Stimulated activated CD4-positive, alpha-beta T cell treated with anti-CD3 and anti-CD28 coated beads, Interleukin-2, amount 100 ng/mL, for 4 hours (primary cell): ENCODE measurements at regions not wholly inside any gene's neighbourhood (a gene's known extent, or its start where the extent isn't known, plus 50 kb on each side); places are given as distances from the start of the nearest gene placed in this dataset.
"Not testable (repeated sequence)": the region's sequence is repeated elsewhere in the genome, so short reads cannot be mapped to it uniquely, and the experiment has no call there.

Experiments used
- DNase-seq: peaks from one replicate; pipeline ENCODE4 v3.0.0-alpha.2; 2020; ENCODE audit warnings: low read depth

DNA sequence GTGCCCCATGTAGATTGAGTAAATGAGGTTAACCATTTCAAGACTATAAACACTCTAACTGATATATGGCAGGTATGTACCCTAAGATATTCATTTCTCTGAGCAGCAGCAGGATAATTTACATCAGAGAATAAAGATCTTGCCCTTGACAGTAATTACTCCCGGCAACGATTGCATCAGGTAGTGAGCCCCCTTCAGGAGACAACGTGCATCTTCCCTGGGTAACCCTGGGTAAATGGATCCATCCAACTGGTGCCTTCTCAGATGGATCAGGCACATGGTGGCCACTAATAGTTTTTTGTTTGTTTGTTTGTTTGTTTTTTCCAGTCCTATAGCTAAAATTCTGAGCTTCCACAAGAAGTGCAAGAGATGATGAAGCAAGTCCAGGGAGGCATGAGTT is 469.4 kb upstream of the SLC35B3 start:
- no peak for DNase-seq

DNA sequence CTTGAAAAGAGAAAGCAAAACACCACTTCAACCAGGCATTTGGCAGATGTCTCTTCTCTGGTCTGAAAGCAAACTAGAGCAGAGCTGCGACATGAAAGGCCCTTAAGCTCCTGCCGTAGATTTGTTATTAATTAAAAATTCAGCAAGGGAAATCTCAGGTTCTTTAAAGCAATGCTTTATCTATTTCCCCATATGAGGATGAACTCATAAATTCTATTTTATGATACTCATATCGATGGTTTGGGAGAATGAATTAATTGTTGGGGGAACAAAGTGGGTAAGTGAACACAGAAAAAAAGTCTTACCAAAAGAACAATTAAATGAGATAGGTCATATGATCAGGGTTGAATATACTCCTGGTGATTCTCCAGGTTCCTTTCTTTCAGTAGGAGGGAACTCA is 464.7 kb upstream of the SLC35B3 start:
- DNase-seq = no peak

DNA sequence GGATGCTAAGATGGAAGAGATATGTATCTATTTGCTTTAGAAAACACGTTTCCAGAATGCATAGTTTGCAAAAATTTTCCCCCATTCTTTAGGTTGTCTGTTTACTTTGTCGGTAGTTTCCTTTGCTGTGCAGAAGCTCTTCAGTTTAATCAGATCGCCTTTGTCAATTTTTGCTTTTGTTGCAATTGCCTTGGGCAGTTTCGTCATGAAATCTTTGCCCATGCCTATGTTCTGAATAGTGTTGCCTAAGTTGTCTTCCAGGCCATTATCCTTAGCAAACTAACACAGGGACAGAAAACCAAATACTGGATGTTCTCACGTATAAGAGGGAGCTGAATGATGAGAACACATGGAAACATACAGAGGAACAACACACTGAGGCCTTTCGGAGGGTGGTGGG is 454.2 kb upstream of the SLC35B3 start:
- DNase-seq = no peak

DNA sequence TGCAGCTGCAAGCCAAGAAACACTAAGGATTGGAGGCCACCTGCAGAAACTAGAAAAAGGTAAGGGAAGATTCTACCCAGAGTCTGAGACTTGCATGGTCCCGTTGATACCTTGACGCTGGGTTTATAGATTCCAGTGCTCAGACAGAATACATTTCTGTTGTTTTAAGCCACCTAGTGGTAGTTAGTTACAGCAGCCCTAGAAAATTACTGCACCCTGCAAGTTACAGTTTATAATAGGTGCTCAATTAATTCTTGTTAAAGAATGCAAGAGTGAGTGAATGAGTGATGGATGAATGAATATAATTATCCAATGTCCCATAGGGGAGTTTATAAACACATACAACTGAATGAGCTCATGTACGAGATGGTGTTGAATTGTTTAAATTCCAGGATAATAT is 453.1 kb upstream of the SLC35B3 start:
- DNase-seq = no peak

DNA sequence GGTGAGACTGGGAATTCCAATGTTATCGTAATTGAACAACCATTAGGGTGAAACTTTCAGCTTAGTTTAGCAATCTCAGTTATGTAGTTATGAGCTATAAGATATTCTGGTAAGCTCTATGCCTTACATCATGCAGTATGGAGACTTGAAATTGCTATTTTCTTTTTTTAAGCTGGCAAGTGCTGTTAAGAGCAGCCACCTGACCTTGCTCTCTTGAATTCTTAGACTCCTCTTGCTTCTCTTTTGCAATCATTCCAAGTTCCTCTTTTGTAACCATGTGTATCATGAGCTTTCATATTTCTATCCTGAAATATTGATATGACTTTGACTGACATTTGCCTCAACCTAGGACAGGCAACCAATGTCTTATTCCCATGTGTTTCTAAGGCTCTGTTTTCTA is 446.3 kb upstream of the SLC35B3 start:
- no peak for DNase-seq

DNA sequence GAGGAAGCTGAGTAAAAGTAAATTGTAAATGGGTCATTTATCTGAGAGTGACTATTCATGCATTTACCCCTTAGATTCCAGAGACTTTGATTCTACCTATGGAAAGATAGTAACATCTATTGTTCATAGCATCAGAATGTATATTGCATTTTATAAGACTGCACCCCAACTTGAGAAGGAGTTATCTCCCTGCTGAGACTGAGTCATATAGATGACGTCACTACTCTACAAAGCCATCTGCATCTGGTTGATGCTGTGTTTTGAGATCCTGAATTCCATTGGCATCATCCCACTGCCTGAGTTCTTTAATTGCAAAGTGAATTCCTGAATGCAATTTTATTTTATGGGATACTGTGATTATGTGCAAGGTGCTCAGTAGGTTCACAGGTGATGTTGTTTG is 444.0 kb upstream of the SLC35B3 start:
- no peak for DNase-seq

DNA sequence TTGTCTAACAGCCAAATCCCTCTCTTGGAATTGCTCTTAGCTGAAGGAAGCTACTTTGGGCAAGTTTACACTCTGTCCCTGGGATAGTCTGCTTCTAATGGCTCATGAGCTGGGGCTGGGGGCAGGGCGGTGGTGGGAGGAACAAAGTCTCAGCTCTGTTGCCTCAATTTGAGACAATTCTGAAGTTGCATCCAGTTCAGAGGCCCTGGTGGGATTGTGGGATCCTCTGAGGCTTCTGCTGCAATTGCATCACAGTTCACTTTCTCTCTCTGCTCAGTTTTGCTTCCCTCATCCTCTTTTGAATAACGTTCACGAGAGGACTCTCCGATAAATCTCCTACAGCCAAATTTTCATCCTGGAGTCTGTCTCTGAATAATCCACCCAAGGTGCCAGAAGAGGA is 440.6 kb upstream of the SLC35B3 start:
- no peak for DNase-seq

DNA sequence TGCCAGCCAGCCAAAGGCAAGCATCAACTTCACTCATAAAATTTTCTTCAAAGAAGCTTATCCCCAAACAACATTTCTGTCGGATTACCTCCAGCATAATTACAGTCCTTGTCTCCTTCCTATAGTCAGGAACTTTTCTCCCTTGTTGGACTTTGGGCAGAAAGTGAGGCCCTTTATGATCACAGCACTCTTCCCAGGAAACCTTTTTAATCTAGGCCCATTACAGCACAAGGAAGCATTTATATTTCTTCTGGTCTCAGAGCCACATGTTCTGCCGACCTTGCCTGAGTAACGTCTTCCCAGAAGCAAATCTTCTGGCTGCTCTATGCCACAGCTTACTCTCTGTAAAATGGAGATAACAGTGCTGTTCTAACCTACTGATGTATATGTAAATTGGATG is 437.2 kb upstream of the SLC35B3 start:
- no peak for DNase-seq

DNA sequence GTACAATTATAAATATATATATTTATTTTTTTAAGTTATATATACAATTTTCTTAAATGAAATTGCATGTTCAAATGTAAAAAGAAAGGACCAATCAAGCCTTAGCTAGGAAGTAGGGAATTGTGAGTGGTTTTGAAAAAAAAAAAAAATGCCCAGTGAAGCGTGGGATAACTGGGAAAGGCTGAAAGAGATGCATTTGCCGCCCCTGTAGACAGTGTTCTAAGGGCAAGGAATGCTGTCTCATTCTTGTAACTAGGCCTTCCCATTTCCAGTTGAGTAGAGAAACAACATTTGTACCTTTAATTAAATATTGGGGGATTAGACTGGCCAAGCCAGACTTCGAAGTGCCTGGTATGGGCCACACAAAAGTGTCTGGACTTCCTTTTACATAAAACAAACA is 430.1 kb upstream of the SLC35B3 start:
- no peak for DNase-seq

DNA sequence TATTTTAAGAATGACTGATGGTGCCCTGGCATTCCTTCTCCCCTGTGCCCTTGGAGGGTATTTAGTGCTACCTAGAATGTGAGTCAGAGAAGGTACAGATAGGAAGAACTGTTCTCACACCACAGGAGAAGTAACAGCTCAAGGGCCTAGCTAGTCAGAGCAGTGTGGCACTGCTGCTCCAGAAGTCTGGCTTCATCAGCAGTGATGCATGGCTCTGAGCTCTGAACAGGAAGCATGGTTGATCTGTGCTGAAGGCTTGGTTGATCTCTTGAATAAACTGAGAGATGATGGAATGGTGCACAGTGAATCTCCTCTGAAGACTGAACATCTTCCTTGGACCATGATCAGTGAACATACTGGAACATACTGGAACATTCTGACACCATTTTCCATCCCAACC is 425.3 kb upstream of the SLC35B3 start:
- DNase-seq = no peak

DNA sequence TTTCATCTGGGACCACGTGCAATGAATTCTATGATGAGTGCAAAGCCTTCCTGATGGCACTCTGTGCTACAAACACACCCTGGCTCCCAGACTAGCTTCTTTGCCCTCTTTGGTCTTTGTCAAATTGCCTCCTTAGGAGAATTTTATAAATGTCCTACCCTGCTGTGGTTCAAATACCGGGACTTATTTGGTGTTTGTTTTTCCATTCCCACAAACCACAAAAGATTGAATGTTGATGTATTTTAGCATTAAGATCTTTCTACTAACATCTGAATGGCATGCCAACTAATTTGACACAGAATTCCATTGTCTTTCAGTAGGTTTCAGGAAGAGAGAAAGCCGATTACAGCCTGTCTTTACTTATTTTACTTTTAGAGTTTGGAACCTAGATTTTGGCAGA is 424.2 kb upstream of the SLC35B3 start:
- no peak for DNase-seq

DNA sequence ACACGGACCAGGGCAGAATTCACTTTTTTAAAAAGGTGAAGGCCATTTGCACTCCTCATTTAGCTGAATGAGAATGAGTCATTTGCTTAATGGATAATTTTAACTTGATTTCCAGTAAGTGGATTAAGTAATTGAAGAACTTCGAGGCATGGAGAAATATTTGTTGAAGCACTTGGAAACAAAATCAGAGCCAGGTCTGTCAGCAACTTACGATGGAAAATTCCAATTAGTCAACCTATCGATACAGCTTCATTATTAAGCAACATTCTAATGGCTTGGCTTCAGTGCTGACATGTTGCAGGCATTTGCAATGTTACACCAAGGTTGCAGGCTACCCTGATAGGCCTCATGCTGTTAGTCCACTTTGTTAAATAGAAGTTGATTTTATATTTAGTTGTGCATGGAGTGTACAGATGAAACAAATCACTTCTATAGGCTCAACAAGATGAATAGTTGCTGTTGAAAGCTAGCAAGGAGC is 423.5 kb upstream of the SLC35B3 start:
- no peak for DNase-seq

DNA sequence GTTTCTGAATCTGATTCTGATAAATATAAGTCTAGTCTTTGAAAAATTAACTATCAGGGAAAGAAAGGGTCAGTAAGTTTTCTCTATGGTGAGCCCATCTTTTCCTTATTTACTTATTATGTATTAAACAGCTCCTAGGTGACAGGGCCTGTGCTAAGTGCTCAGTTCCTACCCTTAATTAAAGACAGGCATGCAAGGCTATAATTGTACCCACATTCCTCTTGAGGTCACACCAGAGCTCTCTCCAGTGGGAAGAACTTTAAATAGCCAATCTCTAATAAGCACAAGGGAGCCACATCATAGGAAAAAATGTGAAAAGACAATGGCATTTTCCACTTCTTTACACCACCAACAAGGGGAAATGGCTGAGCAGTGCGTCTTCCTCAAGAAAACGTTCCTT is 421.8 kb upstream of the SLC35B3 start:
- DNase-seq = no peak

DNA sequence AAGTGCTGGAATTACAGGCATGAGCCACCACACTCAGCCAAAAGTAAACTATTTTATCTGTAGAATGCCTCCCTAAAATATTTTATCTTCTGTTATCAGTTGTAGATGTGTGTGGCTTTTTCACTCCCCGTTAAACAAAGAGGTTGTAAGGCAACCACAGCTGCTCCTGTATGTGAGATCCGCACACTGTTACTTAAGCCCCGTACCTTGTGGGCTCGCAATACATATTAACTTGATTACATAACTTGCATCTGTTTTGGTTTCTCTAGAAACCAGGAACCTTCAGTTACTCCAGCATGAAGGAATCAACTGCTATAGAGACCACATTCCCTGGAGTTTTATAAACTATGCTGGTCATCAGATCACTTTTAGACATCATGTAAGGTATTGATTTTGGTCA is 420.1 kb upstream of the SLC35B3 start:
- DNase-seq = no peak

DNA sequence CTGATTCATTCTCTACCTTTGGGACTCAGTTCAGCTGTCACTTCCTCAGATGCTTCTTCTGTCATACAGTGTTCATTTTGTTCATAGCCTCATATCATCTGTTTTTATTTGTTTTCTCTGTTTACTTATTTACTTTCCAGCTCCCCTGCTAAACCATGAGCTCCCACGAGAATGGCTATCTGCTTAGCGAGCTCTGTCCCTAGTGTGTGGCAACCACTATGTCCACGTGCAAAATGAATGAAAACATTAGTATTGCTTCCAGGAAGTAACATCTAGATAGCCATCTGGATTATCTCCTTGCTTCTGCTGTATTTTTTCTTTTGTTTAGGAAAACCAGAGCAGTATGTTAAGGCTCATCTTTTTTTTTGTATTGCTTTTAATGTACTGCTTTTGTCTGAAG is 417.0 kb upstream of the SLC35B3 start:
- no peak for DNase-seq

DNA sequence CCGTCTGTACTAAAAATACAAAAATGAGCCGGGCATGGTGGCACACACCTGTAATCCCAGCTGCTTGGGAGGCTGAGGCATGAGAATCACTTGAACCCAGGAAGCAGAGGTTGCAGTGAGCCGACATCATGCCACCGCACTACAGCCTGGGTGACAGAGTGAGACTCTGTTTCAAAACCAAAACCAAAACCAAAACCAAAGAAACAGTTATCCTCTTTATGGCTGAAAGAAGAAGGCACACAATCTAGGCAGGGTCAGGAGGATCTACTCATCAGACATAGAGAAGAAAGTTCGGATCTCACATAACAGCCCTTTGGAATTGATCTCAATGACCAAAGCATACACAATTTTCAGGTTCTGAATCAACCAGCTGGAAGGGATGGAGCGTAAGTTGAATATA is 411.3 kb upstream of the SLC35B3 start:
- DNase-seq = not testable (repeated sequence)

DNA sequence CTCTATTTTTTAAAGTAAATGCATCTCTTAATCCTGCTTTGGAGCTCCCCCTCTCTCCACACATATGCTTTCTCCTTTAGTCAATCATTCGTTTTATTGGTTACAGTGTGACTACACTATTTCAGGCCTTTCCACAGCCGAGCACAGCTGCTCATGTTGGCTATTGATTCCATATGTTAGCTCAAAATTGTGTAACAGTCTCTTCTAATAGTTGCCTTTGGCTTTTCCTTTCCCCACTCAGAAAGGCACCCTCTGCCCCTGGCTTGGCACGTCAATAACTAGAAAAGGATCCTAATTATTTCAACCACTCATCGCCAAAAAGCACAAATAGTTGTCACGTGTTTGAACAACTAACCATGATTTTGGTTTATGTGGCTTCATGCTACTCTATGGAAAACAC is 410.3 kb upstream of the SLC35B3 start:
- no peak for DNase-seq

DNA sequence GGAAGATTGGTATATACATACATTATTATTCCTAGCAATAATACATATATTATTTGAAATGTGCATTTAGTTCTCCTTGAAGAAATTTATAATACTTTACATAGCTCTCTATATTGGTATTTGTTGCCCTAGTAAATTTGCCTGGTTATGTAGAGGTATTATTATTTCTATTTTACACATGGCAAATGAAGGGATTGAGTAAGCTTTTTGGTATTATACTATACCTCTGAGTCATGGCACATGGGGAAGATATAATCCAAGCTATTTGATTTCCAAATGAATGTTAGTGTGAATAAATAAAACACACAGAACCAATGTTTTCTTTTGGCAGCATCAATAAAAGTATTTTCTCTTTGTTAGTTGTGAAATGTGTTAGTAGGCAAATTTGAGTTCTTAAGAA is 409.6 kb upstream of the SLC35B3 start:
- DNase-seq = no peak

DNA sequence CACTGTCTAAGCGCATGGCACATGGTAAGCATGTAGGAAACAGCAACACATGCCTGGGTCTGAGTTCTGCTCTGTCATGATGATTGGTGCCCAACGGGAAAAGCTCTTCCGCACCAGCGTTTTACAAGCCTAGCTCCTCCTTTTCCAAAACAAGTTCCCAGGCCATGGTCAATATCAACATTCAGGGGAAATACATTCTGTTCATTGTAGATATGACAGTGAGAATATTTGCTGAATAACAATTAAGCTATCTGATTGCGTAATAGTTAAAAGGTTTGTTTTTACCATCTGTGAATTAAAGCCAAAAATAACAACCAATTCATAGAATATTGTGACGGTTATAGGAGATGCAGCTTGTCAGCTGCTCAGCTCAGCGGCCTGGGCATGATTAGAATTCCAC is 404.3 kb upstream of the SLC35B3 start:
- no peak for DNase-seq

DNA sequence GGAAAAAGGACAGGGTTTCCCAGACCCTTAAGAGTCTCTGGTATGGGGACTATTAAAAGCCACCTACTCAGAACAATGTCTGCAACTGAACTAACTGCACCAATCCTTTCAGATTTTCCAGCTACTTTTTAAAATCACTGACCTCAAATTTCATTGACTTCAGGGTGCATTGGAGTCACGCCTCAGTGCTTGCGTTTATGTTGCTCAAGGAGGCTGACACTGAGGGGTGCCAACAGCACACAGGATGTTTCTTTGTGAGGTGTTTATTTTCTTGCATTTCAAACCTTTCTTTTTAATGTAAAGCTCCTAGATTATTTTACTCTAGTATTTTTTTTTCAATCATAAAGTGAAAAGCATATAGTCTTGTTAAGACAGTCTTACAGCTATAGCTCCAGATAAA is 402.0 kb upstream of the SLC35B3 start:
- DNase-seq = no peak

DNA sequence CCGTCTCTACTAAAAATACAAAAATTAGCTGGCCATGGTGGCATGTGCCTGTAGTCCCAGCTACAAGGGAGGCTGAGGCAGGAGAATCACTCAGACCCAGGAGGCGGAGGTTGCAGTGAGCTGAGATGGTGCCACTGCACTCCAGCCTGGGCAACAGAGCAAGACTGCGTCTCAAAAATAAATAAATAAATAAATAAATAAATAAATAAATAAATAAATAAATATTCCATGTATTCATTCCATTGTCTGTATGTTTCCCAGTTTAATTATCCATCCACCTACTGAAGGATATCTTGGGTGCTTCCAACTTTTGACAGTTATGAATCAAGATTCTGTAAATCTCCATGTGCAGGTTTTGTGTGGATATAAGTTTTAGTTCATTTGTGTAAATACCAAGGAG is 397.4 kb upstream of the SLC35B3 start:
- not testable (repeated sequence) for DNase-seq

DNA sequence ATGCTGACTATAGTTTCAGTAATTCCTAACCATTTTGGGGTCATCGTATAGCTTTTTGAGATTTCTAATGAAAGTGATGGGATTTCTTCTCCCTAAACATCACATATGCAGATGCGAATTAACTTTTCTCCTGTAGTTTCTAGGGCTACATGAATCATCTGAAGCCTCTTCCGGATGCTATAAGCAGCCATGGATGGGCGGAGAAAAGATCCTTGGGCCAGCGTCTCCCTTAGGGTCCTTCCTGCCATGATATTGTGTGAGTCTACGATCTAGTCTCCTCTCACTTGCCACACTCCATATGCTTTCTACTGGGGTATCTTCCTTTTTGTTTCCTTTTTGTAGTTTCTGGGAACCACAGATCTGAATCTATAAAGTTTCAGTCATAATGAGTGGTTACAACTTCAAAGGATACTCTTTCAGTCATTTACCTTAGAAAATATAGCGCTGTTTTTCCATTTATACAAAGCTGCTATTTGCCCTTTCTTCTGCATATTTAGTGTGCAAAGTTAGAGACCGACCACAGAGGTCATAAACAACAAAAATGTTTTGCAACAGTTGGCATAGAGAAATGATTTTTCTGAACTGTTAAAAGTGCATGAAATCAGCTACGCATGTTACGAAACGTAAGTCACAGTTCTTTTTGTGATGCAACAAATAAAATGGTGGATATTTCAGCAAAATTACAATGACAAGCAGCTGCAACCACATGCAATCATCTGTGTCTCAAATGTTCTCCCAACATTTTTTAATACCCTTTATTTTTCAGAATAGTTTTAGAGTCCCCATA is 396.2 kb upstream of the SLC35B3 start:
- DNase-seq = no peak

DNA sequence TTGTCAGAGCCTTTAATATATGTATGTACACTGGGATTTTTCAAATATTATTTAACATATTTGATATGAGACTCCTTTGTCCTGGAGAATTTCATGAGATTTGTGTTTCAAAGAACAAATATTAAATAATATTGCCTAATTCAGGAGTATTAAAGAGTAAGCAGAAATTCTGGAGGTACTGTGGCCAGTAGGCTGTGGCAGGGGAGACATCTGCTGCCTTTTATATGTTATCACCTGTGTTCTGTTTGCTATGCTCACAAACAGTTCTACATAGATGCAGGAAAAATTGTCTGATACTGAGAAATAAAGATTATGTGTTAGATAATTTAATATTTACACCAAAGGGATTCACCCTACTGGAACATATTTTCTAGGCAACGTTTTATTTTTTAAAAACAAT is 395.4 kb upstream of the SLC35B3 start:
- DNase-seq = no peak

DNA sequence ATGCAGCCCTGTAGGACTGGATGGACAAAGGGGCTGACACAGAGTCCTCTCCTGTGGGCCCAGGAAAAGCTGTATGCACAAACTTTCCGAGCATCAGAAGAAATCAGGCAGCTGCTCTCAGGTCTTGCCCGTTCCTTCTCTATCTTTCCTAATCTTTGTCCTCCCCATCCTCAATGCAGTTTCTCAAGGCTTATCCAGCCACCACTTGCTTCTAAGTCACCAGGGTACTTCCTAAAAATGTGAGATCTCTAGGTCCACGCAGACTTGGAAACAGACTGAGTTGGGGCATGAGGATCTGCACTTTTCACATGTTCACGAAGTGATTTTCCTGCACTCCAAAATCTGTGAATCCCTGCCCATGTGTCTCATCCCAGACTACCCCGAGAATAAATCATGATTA is 394.5 kb upstream of the SLC35B3 start:
- DNase-seq = no peak

DNA sequence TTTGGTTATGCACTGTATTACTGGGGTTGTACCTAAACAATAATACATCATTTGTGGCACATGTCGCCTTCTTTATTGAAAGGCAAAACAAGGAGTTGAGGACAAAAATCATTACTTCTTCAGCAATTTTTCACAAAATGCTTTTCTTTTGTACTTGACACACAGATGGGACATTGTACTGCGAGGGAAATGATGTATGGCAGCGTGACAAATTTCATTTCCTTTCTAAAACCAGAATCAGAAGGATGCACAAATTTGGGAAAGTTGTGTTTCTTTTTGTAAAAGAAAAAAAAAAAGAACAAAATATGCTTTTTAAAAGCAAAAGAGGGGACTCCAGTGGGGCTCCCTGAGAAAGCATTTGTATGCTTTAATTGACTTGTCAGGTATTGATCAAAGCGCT is 394.0 kb upstream of the SLC35B3 start:
- DNase-seq = no peak
